ENCODE measurements at regions not wholly inside any gene's neighbourhood (a gene's known extent, or its start where the extent isn't known, plus 50 kb on each side); places are given as distances from the start of the nearest gene placed in this dataset.

DNA sequence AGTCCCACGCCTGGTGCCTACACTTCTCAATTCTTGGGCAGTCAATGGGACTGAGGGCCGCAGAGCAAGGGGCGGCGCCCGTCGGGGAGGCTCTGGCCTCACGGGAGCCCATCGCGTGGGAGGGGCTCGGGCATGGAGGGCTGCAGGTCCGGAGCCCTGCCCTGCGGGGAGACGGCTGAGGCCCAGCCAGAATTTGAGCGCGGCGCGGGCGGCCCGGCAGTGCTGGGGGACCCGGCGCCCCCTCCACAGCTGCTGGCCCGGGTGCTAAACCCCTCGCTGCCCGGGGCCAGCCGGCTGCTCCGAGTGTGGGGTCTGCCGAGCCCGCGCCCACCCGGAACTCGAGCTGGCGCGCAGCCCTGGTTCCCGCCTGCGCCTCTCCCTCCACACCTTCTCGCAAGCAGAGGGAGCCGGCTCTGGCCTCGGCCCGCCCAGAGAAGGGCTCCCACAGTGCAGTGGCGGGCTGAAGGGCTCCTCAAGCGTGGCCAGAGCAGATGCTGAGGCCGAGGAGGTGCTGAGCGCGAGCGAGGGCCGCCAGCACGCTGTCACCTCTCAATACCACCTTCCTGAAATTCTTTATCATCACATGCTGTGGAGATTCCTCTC, 58.5 kb downstream of the BAK1 start:
- Histone ChIP-seq H3K9me3 (no peaks in the 10 kb centered on the region), H3K4me1 (no peaks in the 10 kb centered on the region), H3K27ac (no peak overlapping the region), H3K4me3 (no peak overlapping the region), H3K36me3 (no peaks in the 10 kb centered on the region), H3K27me3 (no peaks in the 10 kb centered on the region)
- intact Hi-C loops (cut with DNase I; ENCODE audit: low total_unique reads) (no loop called here), in situ Hi-C loops (cut with MboI; ENCODE audit: low pct_ligation_motif_present in 1 of 4, low pct_unique_long_range_greater_than_20kb in 1 of 4, low sequenced_read_pairs in 3 of 4) (no loop called here)
- TF ChIP-seq POLR2A (IDR thresholded peaks at IDR 0.05) = no peak
- no peak for TF ChIP-seq POLR2AphosphoS5 (IDR thresholded peaks at IDR 0.05)
- TF ChIP-seq, protein P1, sequence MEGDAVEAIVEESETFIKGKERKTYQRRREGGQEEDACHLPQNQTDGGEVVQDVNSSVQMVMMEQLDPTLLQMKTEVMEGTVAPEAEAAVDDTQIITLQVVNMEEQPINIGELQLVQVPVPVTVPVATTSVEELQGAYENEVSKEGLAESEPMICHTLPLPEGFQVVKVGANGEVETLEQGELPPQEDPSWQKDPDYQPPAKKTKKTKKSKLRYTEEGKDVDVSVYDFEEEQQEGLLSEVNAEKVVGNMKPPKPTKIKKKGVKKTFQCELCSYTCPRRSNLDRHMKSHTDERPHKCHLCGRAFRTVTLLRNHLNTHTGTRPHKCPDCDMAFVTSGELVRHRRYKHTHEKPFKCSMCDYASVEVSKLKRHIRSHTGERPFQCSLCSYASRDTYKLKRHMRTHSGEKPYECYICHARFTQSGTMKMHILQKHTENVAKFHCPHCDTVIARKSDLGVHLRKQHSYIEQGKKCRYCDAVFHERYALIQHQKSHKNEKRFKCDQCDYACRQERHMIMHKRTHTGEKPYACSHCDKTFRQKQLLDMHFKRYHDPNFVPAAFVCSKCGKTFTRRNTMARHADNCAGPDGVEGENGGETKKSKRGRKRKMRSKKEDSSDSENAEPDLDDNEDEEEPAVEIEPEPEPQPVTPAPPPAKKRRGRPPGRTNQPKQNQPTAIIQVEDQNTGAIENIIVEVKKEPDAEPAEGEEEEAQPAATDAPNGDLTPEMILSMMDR (IDR thresholded peaks at IDR 0.05) = no peak
- TF ChIP-seq EP300 (IDR thresholded peaks at IDR 0.05; ENCODE audit: low read depth) = no peak
- WGBS, 2 donors (ENCODE audit: low coverage in 1 of 2) = 91% methylated on average over 47 of the region's 47 CpGs; no CpG with 5 or more reads in 1 of the 2 donors
- DNase-seq = no peak

Data from transverse colon (tissue), 4 donors.